ENCODE measurements at regions not wholly inside any gene's neighbourhood (a gene's known extent, or its start where the extent isn't known, plus 50 kb on each side); places are given as distances from the start of the nearest gene placed in this dataset.
A peak's percentile ranks its signal among the peaks of the same experiment; 100 is the strongest.

- Mint-ChIP-seq H3K4me3 (peak overlapping the region in 1 of 2 donors; percentile 30), H3K4me1 (peaks cover 13% of the 10 kb centered on the region), H3K27me3 (ENCODE audit: low read depth in 3 of 3) (peaks cover 6 to 7% (median 7%) of the 10 kb centered on the region in 3 donors), H3K27ac (no peak overlapping the region), H3K9me3 (peaks cover 4 to 22% (median 17%) of the 10 kb centered on the region in 7 donors), H3K36me3 (no peaks in the 10 kb centered on the region)
- Histone ChIP-seq H3K27ac (ENCODE audit: low read depth in 1 of 2, low read length in 2 of 2) (no peak overlapping the region), H3K4me3 (replicated peaks in 1 of 3; ENCODE audit: low read depth in 2 of 3, low read length in 3 of 3) (no peak overlapping the region), H4K20me1 (ENCODE audit: insufficient read depth, low read length) (no peaks in the 10 kb centered on the region), H3K36me3 (replicated peaks in 1 of 2; ENCODE audit: control insufficient read depth in 1 of 2, insufficient read depth in 2 of 2, low read length in 2 of 2) (no peaks in the 10 kb centered on the region), H3K9me3 (replicated peaks in 1 of 2; ENCODE audit: control insufficient read depth in 1 of 2, insufficient read depth in 1 of 2, low read length in 2 of 2) (peaks cover 0 to 16% of the 10 kb centered on the region in 2 donors), H2AFZ (ENCODE audit: insufficient read depth, low read depth, low read length, poor library complexity, severe bottlenecking) (peak overlapping the region; percentile 51), H3K9ac (ENCODE audit: insufficient read depth, low read length, poor library complexity, severe bottlenecking) (no peak overlapping the region), H3K4me2 (replicated peaks; ENCODE audit: extremely low read depth, low read length, poor library complexity, severe bottlenecking) (no peak overlapping the region), H3K27me3 (ENCODE audit: control insufficient read depth in 2 of 2, insufficient read depth in 2 of 2, low read length in 2 of 2) (no peaks in the 10 kb centered on the region), H3K79me2 (ENCODE audit: insufficient read depth, low read length) (no peaks in the 10 kb centered on the region), H3K4me1 (ENCODE audit: control insufficient read depth in 1 of 2, insufficient read depth in 2 of 2, low read length in 2 of 2) (peaks cover 0 to 2% of the 10 kb centered on the region in 2 donors)
- no peak for DNase-seq
- no peak for TF ChIP-seq CTCF (IDR thresholded peaks at IDR 0.05)
- intact Hi-C loops (cut with micrococcal nuclease): no loop called here
- 6% methylated on average over 10 of the region's 11 CpGs for WGBS (ENCODE audit: insufficient coverage)
These were observed 141.0 kb downstream of the TMEM17 start for GRCh38 chr2:62364791-62365528.

GRCh38 chr2:62363166-62363565 lies 142.8 kb downstream of the TMEM17 start:
- H2AFZ ChIP-seq (ENCODE audit: insufficient read depth, low read depth, low read length, poor library complexity, severe bottlenecking): no peak overlapping the region
- H3K9me3 Mint-ChIP-seq: peaks cover 0 to 10% (median 3%) of the 10 kb centered on the region in 7 donors
- peaks cover 0 to 2% of the 10 kb centered on the region in 2 donors for H3K4me1 ChIP-seq (ENCODE audit: control insufficient read depth in 1 of 2, insufficient read depth in 2 of 2, low read length in 2 of 2)
- no peaks in the 10 kb centered on the region for H3K79me2 ChIP-seq (ENCODE audit: insufficient read depth, low read length)
- no peaks in the 10 kb centered on the region for H3K36me3 Mint-ChIP-seq
- no peak for DNase-seq
- no peak overlapping the region for H3K4me2 ChIP-seq (replicated peaks; ENCODE audit: extremely low read depth, low read length, poor library complexity, severe bottlenecking)
- no peaks in the 10 kb centered on the region for H3K27me3 ChIP-seq (ENCODE audit: control insufficient read depth in 2 of 2, insufficient read depth in 2 of 2, low read length in 2 of 2)
- no peak overlapping the region for H3K4me3 Mint-ChIP-seq
- no peak overlapping the region for H3K4me3 ChIP-seq (replicated peaks in 1 of 3; ENCODE audit: low read depth in 2 of 3, low read length in 3 of 3)
- intact Hi-C loops (cut with micrococcal nuclease): no loop called here
- H3K27ac ChIP-seq (ENCODE audit: low read depth in 1 of 2, low read length in 2 of 2): no peak overlapping the region
- H3K36me3 ChIP-seq (replicated peaks in 1 of 2; ENCODE audit: control insufficient read depth in 1 of 2, insufficient read depth in 2 of 2, low read length in 2 of 2): no peaks in the 10 kb centered on the region
- H3K27ac Mint-ChIP-seq: no peak overlapping the region
- peaks cover 7 to 8% (median 7%) of the 10 kb centered on the region in 3 donors for H3K27me3 Mint-ChIP-seq (ENCODE audit: low read depth in 3 of 3)
- TF ChIP-seq CTCF (IDR thresholded peaks at IDR 0.05): no peak
- no peaks in the 10 kb centered on the region for H4K20me1 ChIP-seq (ENCODE audit: insufficient read depth, low read length)
- peaks cover 0 to 7% of the 10 kb centered on the region in 2 donors for H3K9me3 ChIP-seq (replicated peaks in 1 of 2; ENCODE audit: control insufficient read depth in 1 of 2, insufficient read depth in 1 of 2, low read length in 2 of 2)
- no peak overlapping the region for H3K9ac ChIP-seq (ENCODE audit: insufficient read depth, low read length, poor library complexity, severe bottlenecking)
- WGBS (ENCODE audit: insufficient coverage): 88% methylated on average over 3 of the region's 5 CpGs
- H3K4me1 Mint-ChIP-seq: peaks cover 9% of the 10 kb centered on the region

Data from CD14-positive monocyte (primary cell).